Lung (tissue), 11 donors: ENCODE measurements at regions not wholly inside any gene's neighbourhood (a gene's known extent, or its start where the extent isn't known, plus 50 kb on each side); places are given as distances from the start of the nearest gene placed in this dataset.

Experiments used
- ATAC-seq: fragments of 200-7000 bp; cut with Tn5 transposase; one replicate; pipeline ENCODE4 v1.9.1; 2020; ENCODE audit warnings: moderate number of reproducible peaks; ENCODE audit not compliant: insufficient read depth, low FRiP score
- DNase-seq, 3 donors: peaks; one replicate each; pipeline ENCODE4 v3.0.0-alpha.2; 2013 to 2017
- H3K27ac ChIP-seq, 2 donors: one replicate each; pipeline ENCODE4 v1.5.1; 2013; ENCODE audit warnings: mild to moderate bottlenecking in 2 of 2, moderate library complexity in 2 of 2, control low read depth in 1 of 2, inconsistent platforms in 1 of 2, low read depth in 1 of 2, low read length in 1 of 2
- H3K27me3 ChIP-seq, 3 donors: one replicate each; pipeline ENCODE4 v1.5.1; 2013; ENCODE audit warnings: low read length in 2 of 3; ENCODE audit not compliant: control insufficient read depth in 3 of 3, insufficient read depth in 3 of 3
- H3K36me3 ChIP-seq, 4 donors: one replicate each; pipeline ENCODE4 v1.5.1; 2013; ENCODE audit warnings: low read length in 4 of 4, mild to moderate bottlenecking in 1 of 4, moderate library complexity in 1 of 4; ENCODE audit not compliant: control insufficient read depth in 4 of 4, insufficient read depth in 4 of 4
- H3K4me1 ChIP-seq, 5 donors: one replicate each; pipeline ENCODE4 v1.5.1; 2013; ENCODE audit warnings: low read length in 5 of 5, mild to moderate bottlenecking in 2 of 5, moderate library complexity in 1 of 5; ENCODE audit not compliant: control insufficient read depth in 5 of 5, insufficient read depth in 5 of 5
- H3K4me3 ChIP-seq: one replicate; pipeline ENCODE4 v1.5.1; 2013; ENCODE audit warnings: mild to moderate bottlenecking, control low read depth, moderate library complexity
- H3K9ac ChIP-seq, 2 donors: one replicate each; pipeline ENCODE4 v1.5.1; 2013; ENCODE audit warnings: low read length in 2 of 2, control low read depth in 1 of 2; ENCODE audit not compliant: insufficient read depth in 1 of 2
- H3K9me3 ChIP-seq, 4 donors: one replicate each; pipeline ENCODE4 v1.5.1; 2013; ENCODE audit warnings: low read length in 3 of 4, mild to moderate bottlenecking in 1 of 4, moderate library complexity in 1 of 4; ENCODE audit not compliant: control insufficient read depth in 4 of 4, insufficient read depth in 3 of 4
- CTCF ChIP-seq: IDR thresholded peaks from 2 replicates; pipeline ENCODE4 v1.5.1; 2012; ENCODE audit warnings: mild to moderate bottlenecking; ENCODE audit errors: control extremely low read depth, extremely low read depth
- WGBS, 2 donors: extraction: QIAGEN DNeasy Blood & Tissue Kit; methylation state at CpG; one replicate each; pipeline ENCODE4 v1.1.7; 2013; 5-methylcytosine and 5-hydroxymethylcytosine counted together
- donor health status: control.
- donor health status: control.
- donor health status: Bipolar disorder and iron deficiency.
- donor health status: healthy.
- donor health status: DM: yes; HTN: yes; CAD: no.

DNA sequence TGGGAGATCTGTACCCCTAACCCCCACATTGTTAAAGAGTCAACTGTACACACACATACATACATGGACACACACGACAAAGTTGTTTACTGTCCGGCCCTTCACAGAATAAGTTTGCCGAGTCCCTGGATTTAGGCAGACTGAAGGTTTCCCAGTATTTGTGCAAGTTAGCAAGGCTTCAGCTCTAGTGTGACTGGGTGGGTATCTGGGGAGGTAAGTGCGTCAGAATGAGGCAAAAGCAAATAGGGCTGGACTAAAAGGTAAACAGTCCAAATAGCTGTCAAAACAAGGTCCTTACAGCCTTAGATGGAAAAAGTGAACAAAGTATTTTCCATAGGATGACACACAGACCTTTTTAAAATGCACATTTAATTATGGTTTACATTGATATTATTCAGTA is 228.4 kb upstream of the UFM1 start:
- no peak overlapping the region for H3K9ac ChIP-seq
- no peaks in the 10 kb centered on the region for H3K36me3 ChIP-seq
- 77 to 88% methylated on average over 4 of the region's 4 CpGs for WGBS, 2 donors
- ATAC-seq: no peak
- no peak overlapping the region for H3K27ac ChIP-seq
- H3K9me3 ChIP-seq: no peaks in the 10 kb centered on the region
- no peak for TF ChIP-seq CTCF
- H3K4me3 ChIP-seq: no peak overlapping the region
- no peak for DNase-seq
- no peaks in the 10 kb centered on the region for H3K4me1 ChIP-seq
- no peaks in the 10 kb centered on the region for H3K27me3 ChIP-seq

GRCh38 chr13:38103851-38104250 is 234.3 kb upstream of the TRPC4 start:
- ATAC-seq (no peak), DNase-seq (no peak)
- Histone ChIP-seq H3K4me1 (no peaks in the 10 kb centered on the region), H3K9ac (no peak overlapping the region), H3K27me3 (no peaks in the 10 kb centered on the region), H3K36me3 (no peaks in the 10 kb centered on the region), H3K4me3 (no peak overlapping the region), H3K27ac (no peak overlapping the region), H3K9me3 (peaks cover 0 to 8% (median 0%) of the 10 kb centered on the region in 4 donors)
- TF ChIP-seq CTCF: no peak

- ATAC-seq (no peak), DNase-seq (no peak)
- Histone ChIP-seq H3K9me3 (peaks cover 0 to 6% (median 0%) of the 10 kb centered on the region in 4 donors), H3K36me3 (no peaks in the 10 kb centered on the region), H3K27me3 (no peaks in the 10 kb centered on the region), H3K27ac (no peak overlapping the region), H3K9ac (no peak overlapping the region), H3K4me1 (no peaks in the 10 kb centered on the region), H3K4me3 (no peak overlapping the region)
- no peak for TF ChIP-seq CTCF
Observed at GRCh38 chr13:38099751-38100150, 230.2 kb upstream of the TRPC4 start.

- 90 to 91% methylated on average over 4 of the region's 4 CpGs for WGBS, 2 donors
- ATAC-seq (no peak), DNase-seq (no peak)
- H3K4me1 ChIP-seq: no peaks in the 10 kb centered on the region
- H3K36me3 ChIP-seq: no peaks in the 10 kb centered on the region
- no peaks in the 10 kb centered on the region for H3K27me3 ChIP-seq
- TF ChIP-seq CTCF: no peak
- no peaks in the 10 kb centered on the region for H3K9me3 ChIP-seq
- H3K9ac ChIP-seq: no peak overlapping the region
- no peak overlapping the region for H3K27ac ChIP-seq
- no peak overlapping the region for H3K4me3 ChIP-seq
Observed at GRCh38 chr13:38093425-38093824, 223.9 kb upstream of the TRPC4 start.
